Mesothelial cell of epicardium (in vitro differentiated cells): ENCODE measurements at regions not wholly inside any gene's neighbourhood (a gene's known extent, or its start where the extent isn't known, plus 50 kb on each side); places are given as distances from the start of the nearest gene placed in this dataset.

Source experiments
- DNase-seq, 2 experiments: peaks; one replicate each; pipeline ENCODE4 v3.0.0; 2021; ENCODE audit warnings: low spot score in 2 of 2; ENCODE audit not compliant: unreplicated experiment in 2 of 2
- H3K27ac Mint-ChIP-seq: 2 replicates; pipeline ENCODE4 v1.8.0; 2021; ENCODE audit warnings: mixed read lengths
- H3K27me3 Mint-ChIP-seq: 2 replicates; pipeline ENCODE4 v1.8.0; 2021; ENCODE audit warnings: low read depth, mixed read lengths
- H3K36me3 Mint-ChIP-seq: 2 replicates; pipeline ENCODE4 v1.8.0; 2021; ENCODE audit warnings: mixed read lengths
- H3K4me1 Mint-ChIP-seq: 2 replicates; pipeline ENCODE4 v1.8.0; 2021; ENCODE audit warnings: mixed read lengths
- H3K4me3 Mint-ChIP-seq: 2 replicates; pipeline ENCODE4 v1.8.0; 2021; ENCODE audit warnings: mild to moderate bottlenecking, moderate library complexity, mixed read lengths
- H3K9me3 Mint-ChIP-seq: 2 replicates; pipeline ENCODE4 v1.8.0; 2021; ENCODE audit warnings: mixed read lengths
- TF ChIP-seq, protein P1 (sequence below): fragments of 200-600 bp; sonication (generic); IDR thresholded peaks from one replicate; pipeline ENCODE4 v1.5.0; 2021; ENCODE audit warnings: antibody characterized with exemption; ENCODE audit not compliant: unreplicated experiment

DNA sequence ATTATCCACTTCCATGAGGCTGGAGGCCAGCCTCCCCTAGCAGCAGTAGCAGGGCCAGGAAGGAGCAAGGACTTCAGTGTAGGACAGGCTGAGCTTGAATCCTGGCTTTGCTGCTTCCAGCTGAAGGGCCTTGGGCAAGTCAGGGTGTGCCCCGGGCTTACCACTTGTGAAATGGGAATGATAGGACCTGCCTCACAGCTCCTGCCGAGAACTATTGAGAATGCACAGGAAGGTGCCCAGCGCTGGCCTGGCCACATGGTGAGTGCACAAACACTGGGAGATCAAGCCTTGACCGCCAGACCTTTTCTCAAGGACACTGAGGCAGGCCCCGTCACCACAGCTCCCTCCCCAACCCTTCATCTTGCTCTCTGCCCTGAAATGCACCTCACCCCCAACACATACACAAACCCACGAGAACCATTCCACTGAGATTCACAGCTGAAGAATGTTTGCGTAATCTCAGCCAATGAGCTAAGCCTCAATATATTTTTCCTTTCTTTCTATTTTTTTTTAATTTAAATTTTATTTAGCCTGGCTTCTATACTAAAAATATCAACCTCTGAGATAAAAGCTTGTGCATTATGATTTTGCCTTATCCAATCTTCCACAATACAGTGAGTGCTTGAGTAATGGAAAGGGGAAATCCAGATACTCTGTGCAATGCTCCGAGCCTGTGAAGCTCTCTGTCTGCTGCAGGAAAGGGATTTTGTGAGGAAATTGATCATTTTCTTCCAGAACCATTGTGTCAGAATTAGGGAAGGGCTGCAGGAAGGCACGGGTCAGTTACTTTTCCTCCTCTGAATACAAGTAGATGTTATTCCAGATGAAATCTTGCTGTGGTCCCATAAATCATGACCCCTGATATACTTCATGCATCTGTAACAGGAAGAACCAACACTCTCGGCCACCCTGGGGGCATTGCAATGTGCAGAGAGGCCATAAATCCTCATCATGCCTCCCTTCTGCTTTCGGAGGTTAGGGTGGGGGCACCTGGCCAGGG is 193.9 kb downstream of the TLE3 start:
- DNase-seq, result no peak
- H3K4me1 Mint-ChIP-seq, result peaks cover 13% of the 10 kb centered on the region
- H3K36me3 Mint-ChIP-seq, result no peaks in the 10 kb centered on the region
- no peaks in the 10 kb centered on the region for H3K9me3 Mint-ChIP-seq
- no peak overlapping the region for H3K27ac Mint-ChIP-seq
- TF ChIP-seq, protein P1, sequence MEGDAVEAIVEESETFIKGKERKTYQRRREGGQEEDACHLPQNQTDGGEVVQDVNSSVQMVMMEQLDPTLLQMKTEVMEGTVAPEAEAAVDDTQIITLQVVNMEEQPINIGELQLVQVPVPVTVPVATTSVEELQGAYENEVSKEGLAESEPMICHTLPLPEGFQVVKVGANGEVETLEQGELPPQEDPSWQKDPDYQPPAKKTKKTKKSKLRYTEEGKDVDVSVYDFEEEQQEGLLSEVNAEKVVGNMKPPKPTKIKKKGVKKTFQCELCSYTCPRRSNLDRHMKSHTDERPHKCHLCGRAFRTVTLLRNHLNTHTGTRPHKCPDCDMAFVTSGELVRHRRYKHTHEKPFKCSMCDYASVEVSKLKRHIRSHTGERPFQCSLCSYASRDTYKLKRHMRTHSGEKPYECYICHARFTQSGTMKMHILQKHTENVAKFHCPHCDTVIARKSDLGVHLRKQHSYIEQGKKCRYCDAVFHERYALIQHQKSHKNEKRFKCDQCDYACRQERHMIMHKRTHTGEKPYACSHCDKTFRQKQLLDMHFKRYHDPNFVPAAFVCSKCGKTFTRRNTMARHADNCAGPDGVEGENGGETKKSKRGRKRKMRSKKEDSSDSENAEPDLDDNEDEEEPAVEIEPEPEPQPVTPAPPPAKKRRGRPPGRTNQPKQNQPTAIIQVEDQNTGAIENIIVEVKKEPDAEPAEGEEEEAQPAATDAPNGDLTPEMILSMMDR, result no peak
- H3K27me3 Mint-ChIP-seq, result peaks cover 41% of the 10 kb centered on the region
- no peak overlapping the region for H3K4me3 Mint-ChIP-seq

DNA sequence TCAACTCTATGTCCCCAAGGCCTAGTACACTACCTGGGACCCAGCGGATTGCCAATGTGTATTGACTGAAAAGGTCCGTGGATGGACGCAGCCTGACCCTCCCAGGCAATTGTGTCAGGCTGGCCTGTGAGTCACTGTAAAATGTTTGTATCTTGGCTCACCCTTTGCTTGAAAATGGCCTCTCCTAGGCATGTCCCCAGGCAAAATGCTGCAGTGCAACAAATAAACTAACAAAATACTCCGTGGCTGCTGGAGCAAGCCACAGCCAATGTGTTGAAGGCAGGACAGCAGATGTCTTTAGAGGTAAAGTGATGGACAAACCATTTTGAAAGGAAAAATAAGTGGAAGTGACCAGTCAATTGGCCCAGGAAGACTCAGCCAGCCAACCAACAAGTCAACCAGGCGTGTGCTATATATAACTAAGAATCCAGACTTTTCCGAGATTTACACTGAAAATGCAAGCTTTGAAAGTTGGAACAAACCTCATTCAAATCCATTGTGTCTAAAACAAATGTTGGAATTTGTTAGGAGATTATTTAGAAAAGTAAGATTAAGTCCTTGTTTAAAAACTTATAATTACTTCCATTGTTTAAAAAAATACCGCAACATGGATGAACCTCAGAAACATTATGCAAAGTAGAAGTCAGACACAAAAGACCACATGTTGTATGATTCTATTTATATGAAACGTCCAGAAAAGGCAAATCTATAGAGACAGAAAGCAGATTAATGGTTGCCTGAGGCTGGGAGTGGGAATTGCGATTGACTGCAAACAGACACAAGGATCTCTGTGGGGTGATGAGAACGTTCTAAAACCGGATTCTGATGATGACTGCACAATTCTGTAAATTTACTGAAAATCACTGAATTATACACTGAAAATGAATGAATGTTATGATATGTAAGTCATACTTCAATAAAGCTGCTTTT is 191.2 kb downstream of the TLE3 start:
- DNase-seq, result no peak
- Mint-ChIP-seq H3K27ac (no peak overlapping the region), H3K4me1 (peaks cover 17% of the 10 kb centered on the region), H3K36me3 (no peaks in the 10 kb centered on the region), H3K27me3 (peaks cover 38% of the 10 kb centered on the region), H3K4me3 (no peak overlapping the region), H3K9me3 (no peaks in the 10 kb centered on the region)
- TF ChIP-seq, protein P1, result no peak

DNA sequence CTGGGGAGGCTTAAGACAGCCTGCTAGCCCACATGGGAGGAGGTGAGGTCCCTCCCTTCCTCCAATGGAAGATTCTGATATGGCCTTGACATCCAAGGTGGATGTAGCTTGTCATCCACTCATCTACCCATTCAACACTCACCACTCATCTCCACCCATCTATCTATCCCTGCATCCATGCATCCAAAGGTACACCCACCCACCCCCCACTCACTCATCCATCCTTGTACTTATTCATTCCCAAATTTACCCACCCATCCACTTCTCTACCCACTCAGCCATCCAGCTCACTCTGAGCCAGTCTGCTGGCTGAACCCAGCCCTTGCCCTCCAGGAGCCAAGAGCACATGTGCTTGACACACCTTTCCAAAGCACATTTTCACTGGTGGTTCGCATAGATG is 189.7 kb downstream of the TLE3 start:
- no peak for DNase-seq
- TF ChIP-seq, protein P1, result no peak
- peaks cover 38% of the 10 kb centered on the region for H3K27me3 Mint-ChIP-seq
- no peak overlapping the region for H3K4me3 Mint-ChIP-seq
- H3K27ac Mint-ChIP-seq, result no peak overlapping the region
- peaks cover 17% of the 10 kb centered on the region for H3K4me1 Mint-ChIP-seq
- no peaks in the 10 kb centered on the region for H3K36me3 Mint-ChIP-seq
- no peaks in the 10 kb centered on the region for H3K9me3 Mint-ChIP-seq

DNA sequence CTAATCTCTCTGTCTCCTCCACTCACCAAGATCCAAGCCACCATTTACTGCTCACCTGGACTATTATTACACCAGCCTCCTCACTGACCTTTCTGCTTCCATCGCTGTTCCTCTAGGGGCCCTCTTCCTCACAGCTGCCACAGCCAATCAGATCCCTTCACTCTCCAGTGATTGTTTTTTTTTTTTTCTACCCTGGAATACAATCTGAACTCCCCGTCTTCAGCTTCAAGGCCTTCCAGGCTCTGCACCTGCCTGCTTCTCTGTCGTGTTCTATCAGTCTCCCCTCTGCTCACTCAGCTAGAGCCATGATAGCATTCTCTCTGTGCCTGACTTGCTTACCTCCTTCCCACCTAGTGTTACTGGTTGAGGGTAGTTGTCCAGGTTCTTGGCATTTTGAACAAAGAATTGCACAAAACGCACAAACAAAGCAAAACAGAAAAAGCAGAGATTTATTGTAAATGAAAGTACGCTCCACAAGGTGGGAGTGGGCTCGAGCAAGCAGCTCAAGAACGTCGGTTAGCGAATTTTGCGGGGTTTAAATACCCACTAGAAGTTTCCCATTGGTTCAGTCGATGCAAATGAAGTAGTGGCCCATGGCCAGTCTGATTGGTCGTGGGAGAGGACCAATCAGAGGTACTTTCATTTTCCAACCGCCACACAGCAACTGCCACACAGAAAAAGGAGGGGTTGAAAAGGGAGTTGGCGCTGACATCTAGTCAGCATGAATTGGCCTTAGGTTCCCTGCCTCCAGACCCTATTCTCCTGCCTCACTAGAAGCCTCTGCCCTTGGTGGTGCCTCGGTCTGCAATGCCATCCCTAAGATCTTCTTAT is 188.9 kb downstream of the TLE3 start:
- TF ChIP-seq, protein P1, result no peak
- Mint-ChIP-seq H3K27ac (no peak overlapping the region), H3K27me3 (peaks cover 43% of the 10 kb centered on the region), H3K4me3 (no peak overlapping the region), H3K9me3 (no peaks in the 10 kb centered on the region), H3K4me1 (peaks cover 13% of the 10 kb centered on the region), H3K36me3 (no peaks in the 10 kb centered on the region)
- no peak for DNase-seq
